ENCODE measurements at regions not wholly inside any gene's neighbourhood (a gene's known extent, or its start where the extent isn't known, plus 50 kb on each side); places are given as distances from the start of the nearest gene placed in this dataset.

DNA sequence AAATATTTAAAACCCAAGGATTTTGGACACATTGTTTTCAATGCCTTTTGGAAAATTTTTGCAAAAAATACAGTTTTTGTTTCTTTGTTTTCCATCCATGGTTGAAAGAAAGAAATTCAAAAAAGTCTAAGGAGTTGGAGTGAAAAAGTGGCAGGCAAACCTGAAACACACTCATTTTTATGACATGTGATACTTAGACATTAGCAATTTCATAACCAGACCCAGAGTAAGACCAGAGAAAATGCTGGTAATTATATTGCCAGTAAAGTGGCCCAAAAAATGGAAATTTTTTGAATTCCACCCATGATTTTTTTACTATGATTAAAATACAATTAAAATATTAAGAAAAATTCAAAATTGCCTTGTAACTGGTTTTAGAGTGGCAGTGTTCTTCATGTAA is 128.2 kb downstream of the SLC17A6 start:
- POLR2A ChIA-PET, result no interaction called here
- Histone ChIP-seq H3K27ac (ENCODE audit: low read depth in 2 of 2, low read length in 1 of 2) (no peak overlapping the region; a peak in 1 of 4 replicates), H3K27me3 (ENCODE audit: insufficient read depth) (no peaks in the 10 kb centered on the region), H3K4me2 (no peak overlapping the region), H3F3A (replicated peaks; ENCODE audit: insufficient read depth) (no peaks in the 10 kb centered on the region), H2AFZ (ENCODE audit: low read depth) (no peak overlapping the region), H3K9me2 (no peaks in the 10 kb centered on the region), H4K20me1 (ENCODE audit: insufficient read depth) (no peaks in the 10 kb centered on the region), H3K4me1 (ENCODE audit: control insufficient read depth in 1 of 2, insufficient read depth in 2 of 2, low read depth in 1 of 2, low read length in 1 of 2) (no peaks in the 10 kb centered on the region), H3K79me2 (ENCODE audit: insufficient read depth) (no peaks in the 10 kb centered on the region), H3K36me3 (replicated peaks in 1 of 2; ENCODE audit: control insufficient read depth in 1 of 2, insufficient read depth in 2 of 2, low read length in 1 of 2) (no peaks in the 10 kb centered on the region), H3K9me3 (no peaks in the 10 kb centered on the region), H3K4me3 (ENCODE audit: low read depth in 2 of 2, low read length in 1 of 2) (no peak overlapping the region), H3K9ac (no peak overlapping the region)
- DNase-seq, result no peak
- CTCF ChIA-PET, result no interaction called here
- TF ChIP-seq JUND (IDR thresholded peaks at IDR 0.05) (no peak), ELF1 (IDR thresholded peaks at IDR 0.05) (no peak), FOXJ3 (CRISPR knock-in tag; IDR thresholded peaks at IDR 0.05) (no peak), CHD2 (IDR thresholded peaks at IDR 0.05; ENCODE audit: low read length, partially characterized antibody) (no peak), SIN3A (IDR thresholded peaks at IDR 0.05; ENCODE audit: borderline replicate concordance, low read depth, low read length) (no peak), EZH2phosphoT487 (IDR thresholded peaks at IDR 0.05; ENCODE audit: borderline replicate concordance, low read depth) (no peak), RFX5 (IDR thresholded peaks at IDR 0.05; ENCODE audit: low read length) (no peak), RCOR1 (IDR thresholded peaks at IDR 0.05; ENCODE audit: low read length) (no peak), EP300 (IDR thresholded peaks at IDR 0.05; ENCODE audit: borderline replicate concordance in 1 of 2, low read depth in 1 of 2, low read length in 1 of 2) (no peak), TEAD4 (IDR thresholded peaks at IDR 0.05; ENCODE audit: borderline replicate concordance, insufficient read depth) (no peak), MEF2A (IDR thresholded peaks at IDR 0.05; ENCODE audit: borderline replicate concordance, low read depth) (no peak), NRF1 (IDR thresholded peaks at IDR 0.05; ENCODE audit: low read depth, low read length) (no peak), POLR2AphosphoS5 (IDR thresholded peaks at IDR 0.05; ENCODE audit: low read depth, low read length) (no peak)
- TF ChIP-seq, protein P1, sequence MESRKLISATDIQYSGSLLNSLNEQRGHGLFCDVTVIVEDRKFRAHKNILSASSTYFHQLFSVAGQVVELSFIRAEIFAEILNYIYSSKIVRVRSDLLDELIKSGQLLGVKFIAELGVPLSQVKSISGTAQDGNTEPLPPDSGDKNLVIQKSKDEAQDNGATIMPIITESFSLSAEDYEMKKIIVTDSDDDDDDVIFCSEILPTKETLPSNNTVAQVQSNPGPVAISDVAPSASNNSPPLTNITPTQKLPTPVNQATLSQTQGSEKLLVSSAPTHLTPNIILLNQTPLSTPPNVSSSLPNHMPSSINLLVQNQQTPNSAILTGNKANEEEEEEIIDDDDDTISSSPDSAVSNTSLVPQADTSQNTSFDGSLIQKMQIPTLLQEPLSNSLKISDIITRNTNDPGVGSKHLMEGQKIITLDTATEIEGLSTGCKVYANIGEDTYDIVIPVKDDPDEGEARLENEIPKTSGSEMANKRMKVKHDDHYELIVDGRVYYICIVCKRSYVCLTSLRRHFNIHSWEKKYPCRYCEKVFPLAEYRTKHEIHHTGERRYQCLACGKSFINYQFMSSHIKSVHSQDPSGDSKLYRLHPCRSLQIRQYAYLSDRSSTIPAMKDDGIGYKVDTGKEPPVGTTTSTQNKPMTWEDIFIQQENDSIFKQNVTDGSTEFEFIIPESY (IDR thresholded peaks at IDR 0.05; ENCODE audit: borderline replicate concordance, low read depth), result no peak
- TF ChIP-seq, protein P2, sequence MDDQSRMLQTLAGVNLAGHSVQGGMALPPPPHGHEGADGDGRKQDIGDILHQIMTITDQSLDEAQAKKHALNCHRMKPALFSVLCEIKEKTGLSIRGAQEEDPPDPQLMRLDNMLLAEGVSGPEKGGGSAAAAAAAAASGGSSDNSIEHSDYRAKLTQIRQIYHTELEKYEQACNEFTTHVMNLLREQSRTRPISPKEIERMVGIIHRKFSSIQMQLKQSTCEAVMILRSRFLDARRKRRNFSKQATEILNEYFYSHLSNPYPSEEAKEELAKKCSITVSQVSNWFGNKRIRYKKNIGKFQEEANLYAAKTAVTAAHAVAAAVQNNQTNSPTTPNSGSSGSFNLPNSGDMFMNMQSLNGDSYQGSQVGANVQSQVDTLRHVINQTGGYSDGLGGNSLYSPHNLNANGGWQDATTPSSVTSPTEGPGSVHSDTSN (IDR thresholded peaks at IDR 0.05), result no peak
- TF ChIP-seq, protein P3, sequence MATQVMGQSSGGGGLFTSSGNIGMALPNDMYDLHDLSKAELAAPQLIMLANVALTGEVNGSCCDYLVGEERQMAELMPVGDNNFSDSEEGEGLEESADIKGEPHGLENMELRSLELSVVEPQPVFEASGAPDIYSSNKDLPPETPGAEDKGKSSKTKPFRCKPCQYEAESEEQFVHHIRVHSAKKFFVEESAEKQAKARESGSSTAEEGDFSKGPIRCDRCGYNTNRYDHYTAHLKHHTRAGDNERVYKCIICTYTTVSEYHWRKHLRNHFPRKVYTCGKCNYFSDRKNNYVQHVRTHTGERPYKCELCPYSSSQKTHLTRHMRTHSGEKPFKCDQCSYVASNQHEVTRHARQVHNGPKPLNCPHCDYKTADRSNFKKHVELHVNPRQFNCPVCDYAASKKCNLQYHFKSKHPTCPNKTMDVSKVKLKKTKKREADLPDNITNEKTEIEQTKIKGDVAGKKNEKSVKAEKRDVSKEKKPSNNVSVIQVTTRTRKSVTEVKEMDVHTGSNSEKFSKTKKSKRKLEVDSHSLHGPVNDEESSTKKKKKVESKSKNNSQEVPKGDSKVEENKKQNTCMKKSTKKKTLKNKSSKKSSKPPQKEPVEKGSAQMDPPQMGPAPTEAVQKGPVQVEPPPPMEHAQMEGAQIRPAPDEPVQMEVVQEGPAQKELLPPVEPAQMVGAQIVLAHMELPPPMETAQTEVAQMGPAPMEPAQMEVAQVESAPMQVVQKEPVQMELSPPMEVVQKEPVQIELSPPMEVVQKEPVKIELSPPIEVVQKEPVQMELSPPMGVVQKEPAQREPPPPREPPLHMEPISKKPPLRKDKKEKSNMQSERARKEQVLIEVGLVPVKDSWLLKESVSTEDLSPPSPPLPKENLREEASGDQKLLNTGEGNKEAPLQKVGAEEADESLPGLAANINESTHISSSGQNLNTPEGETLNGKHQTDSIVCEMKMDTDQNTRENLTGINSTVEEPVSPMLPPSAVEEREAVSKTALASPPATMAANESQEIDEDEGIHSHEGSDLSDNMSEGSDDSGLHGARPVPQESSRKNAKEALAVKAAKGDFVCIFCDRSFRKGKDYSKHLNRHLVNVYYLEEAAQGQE (IDR thresholded peaks at IDR 0.05; ENCODE audit: low read depth, low read length), result no peak
- TF ChIP-seq, protein P4, sequence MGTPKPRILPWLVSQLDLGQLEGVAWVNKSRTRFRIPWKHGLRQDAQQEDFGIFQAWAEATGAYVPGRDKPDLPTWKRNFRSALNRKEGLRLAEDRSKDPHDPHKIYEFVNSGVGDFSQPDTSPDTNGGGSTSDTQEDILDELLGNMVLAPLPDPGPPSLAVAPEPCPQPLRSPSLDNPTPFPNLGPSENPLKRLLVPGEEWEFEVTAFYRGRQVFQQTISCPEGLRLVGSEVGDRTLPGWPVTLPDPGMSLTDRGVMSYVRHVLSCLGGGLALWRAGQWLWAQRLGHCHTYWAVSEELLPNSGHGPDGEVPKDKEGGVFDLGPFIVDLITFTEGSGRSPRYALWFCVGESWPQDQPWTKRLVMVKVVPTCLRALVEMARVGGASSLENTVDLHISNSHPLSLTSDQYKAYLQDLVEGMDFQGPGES (IDR thresholded peaks at IDR 0.05; ENCODE audit: low read depth, low read length), result no peak

Data from SK-N-SH (cell line).